HCT116 (cell line): ENCODE measurements at regions not wholly inside any gene's neighbourhood (a gene's known extent, or its start where the extent isn't known, plus 50 kb on each side); places are given as distances from the start of the nearest gene placed in this dataset.

Experiments
- ATAC-seq: fragments of 200-7000 bp; cut with Tn5 transposase; 2 replicates; pipeline ENCODE4 v1.9.1; 2020; ENCODE audit warnings: mild to moderate bottlenecking, moderate library complexity
- BruUV-seq: library from RNA; stranded (reverse); fragments of 400-500 nt; replicated peaks from 2 replicates; lab custom pipeline; 2021; lab: Mats Ljungman, UMichigan
- CTCF ChIA-PET: fragments of 300-600 bp; sonication (Branson Sonifier 250); formaldehyde crosslinking; loops from one replicate; lab custom pipeline; 2021; ENCODE audit warnings: antibody characterized with exemption; lab: Charles Lee
- POLR2A ChIA-PET: fragments of 300-600, 350-600 bp; sonication (Branson Sonifier 250); formaldehyde crosslinking; loops from one replicate; lab custom pipeline; 2021; ENCODE audit warnings: antibody characterized with exemption; lab: Charles Lee
- RAD21 ChIA-PET, 2 experiments: fragments of 300-600 bp; sonication (Branson Sonifier 250); formaldehyde crosslinking; loops; one replicate each; lab custom pipeline; 2023; ENCODE audit warnings: low total read pairs in 2 of 2; ENCODE audit not compliant: uncharacterized antibody in 2 of 2, unreplicated experiment in 2 of 2, low non-redundant PET in 1 of 2; lab: Charles Lee
- DNase-seq: peaks from one replicate; pipeline ENCODE4 v3.0.0-alpha.2; 2010; ENCODE audit warnings: low read depth, low spot score
- H2AFZ ChIP-seq: fragments of 200-600 bp; shearing (Covaris generic), sonication (generic); 2 replicates; pipeline ENCODE4 v1.6.1; 2017; ENCODE audit warnings: low read depth, mixed run types, mixed read lengths, antibody characterized with exemption, low read length; ENCODE audit not compliant: poor library complexity, severe bottlenecking
- H3K27ac ChIP-seq: 2 replicates; pipeline ENCODE4 v1.5.1; 2012; ENCODE audit warnings: low read depth, low read length
- H3K27me3 ChIP-seq: fragments of 200-600 bp; sonication (generic); 2 replicates; pipeline ENCODE4 v1.6.1; 2016; ENCODE audit warnings: mixed run types, low read length, mixed read lengths; ENCODE audit not compliant: insufficient read depth
- H3K36me3 ChIP-seq, 2 experiments: fragments of 200-500 bp in 1 of 2; fragments of 200-600 bp in 1 of 2; sonication (Bioruptor generic) in 1 of 2; sonication (generic) in 1 of 2; 2 replicates each; pipeline versions ENCODE4 v1.5.1 to v1.6.1; 2014 to 2016; ENCODE audit warnings: low read length in 2 of 2, inconsistent platforms in 1 of 2, mixed read lengths in 1 of 2, mixed run types in 1 of 2; ENCODE audit not compliant: insufficient read depth in 2 of 2, control insufficient read depth in 1 of 2
- H3K4me1 ChIP-seq, 2 experiments: fragments of 200-600 bp in 1 of 2; sonication (generic) in 1 of 2; 2 replicates each; pipeline versions ENCODE4 v1.5.1 to v1.6.1; 2012 to 2017; ENCODE audit warnings: low read length in 2 of 2, inconsistent platforms in 1 of 2, mild to moderate bottlenecking in 1 of 2, mixed read lengths in 1 of 2, mixed run types in 1 of 2, moderate library complexity in 1 of 2; ENCODE audit not compliant: insufficient read depth in 2 of 2, control insufficient read depth in 1 of 2
- H3K4me2 ChIP-seq: fragments of 200-600 bp; sonication (generic); 2 replicates; pipeline ENCODE4 v1.6.1; 2017; ENCODE audit warnings: mixed run types, low read length, mixed read lengths
- H3K4me3 ChIP-seq, 2 experiments: fragments of 200-600 bp in 1 of 2; sonication (generic) in 1 of 2; replicated peaks in 1 of 2; 2 replicates each; pipeline ENCODE4 v1.5.1; 2011 to 2016; ENCODE audit warnings: low read length in 2 of 2, control low read depth in 1 of 2, low read depth in 1 of 2, mild to moderate bottlenecking in 1 of 2, mixed read lengths in 1 of 2, mixed run types in 1 of 2
- H3K79me2 ChIP-seq: fragments of 200-600 bp; sonication (generic); 2 replicates; pipeline ENCODE4 v1.6.1; 2017; ENCODE audit warnings: mild to moderate bottlenecking, mixed run types, low read length, moderate library complexity, mixed read lengths; ENCODE audit not compliant: insufficient read depth
- H3K9ac ChIP-seq: fragments of 200-600 bp; sonication (generic); 2 replicates; pipeline ENCODE4 v1.6.1; 2016; ENCODE audit warnings: low read length, mixed read lengths
- H3K9me2 ChIP-seq: fragments of 200-600 bp; sonication (generic), shearing (Covaris generic); 2 replicates; pipeline ENCODE4 v1.6.1; 2017; ENCODE audit warnings: mixed run types, mild to moderate bottlenecking, moderate library complexity; ENCODE audit not compliant: insufficient read depth
- H3K9me3 ChIP-seq, 2 experiments: fragments of 200-500 bp in 1 of 2; fragments of 200-600 bp in 1 of 2; sonication (Bioruptor generic) in 1 of 2; sonication (generic) in 1 of 2; 2 replicates each; pipeline ENCODE4 v1.6.1; 2014 to 2017; ENCODE audit warnings: low read length in 2 of 2, mixed read lengths in 2 of 2, inconsistent platforms in 1 of 2, low read depth in 1 of 2, mild to moderate bottlenecking in 1 of 2, mixed run types in 1 of 2, moderate library complexity in 1 of 2; ENCODE audit not compliant: control insufficient read depth in 1 of 2, insufficient read depth in 1 of 2
- H4K20me1 ChIP-seq: fragments of 200-600 bp; sonication (generic), shearing (Covaris generic); 2 replicates; pipeline ENCODE4 v1.6.1; 2017; ENCODE audit warnings: mixed run types, mild to moderate bottlenecking, moderate library complexity; ENCODE audit not compliant: insufficient read depth
- CBX3 ChIP-seq: IDR thresholded peaks from 2 replicates; pipeline ENCODE4 v1.6.1; 2012; ENCODE audit warnings: low read depth
- EZH2 ChIP-seq: fragments of 200-600 bp; sonication (generic); IDR thresholded peaks from 2 replicates; pipeline ENCODE4 v1.6.1; 2017; ENCODE audit warnings: antibody characterized with exemption, mixed run types
- EZH2phosphoT487 ChIP-seq: fragments of 200-600 bp; IDR thresholded peaks from 2 replicates; pipeline ENCODE4 v1.6.1; 2018; ENCODE audit warnings: antibody characterized with exemption, borderline replicate concordance
- FOSL1 ChIP-seq: IDR thresholded peaks from 2 replicates; pipeline ENCODE4 v1.6.1; 2012; ENCODE audit warnings: low read depth
- POLR2AphosphoS5 ChIP-seq: IDR thresholded peaks from 2 replicates; pipeline ENCODE4 v1.6.1; 2011; ENCODE audit warnings: mild to moderate bottlenecking, low read depth, low read length, moderate library complexity
- RAD21 ChIP-seq: IDR thresholded peaks from 2 replicates; pipeline ENCODE4 v1.6.1; 2012; ENCODE audit warnings: low read depth, mild to moderate bottlenecking
- SIN3A ChIP-seq: IDR thresholded peaks from 2 replicates; pipeline ENCODE4 v1.6.1; 2012; ENCODE audit warnings: low read depth
- SRF ChIP-seq: IDR thresholded peaks from 2 replicates; pipeline ENCODE4 v1.6.1; 2012; ENCODE audit warnings: low read depth
- YY1 ChIP-seq: IDR thresholded peaks from 2 replicates; pipeline ENCODE4 v1.6.1; 2011; ENCODE audit warnings: low read length, low read depth, moderate library complexity, mild to moderate bottlenecking; ENCODE audit not compliant: insufficient replicate concordance; ENCODE audit errors: extremely low read depth
- ZFX ChIP-seq: fragments of 450-650 bp; IDR thresholded peaks from 2 replicates; pipeline ENCODE4 v1.6.1; 2017
- intact Hi-C: fragments of 100-400 bp; cut with micrococcal nuclease; formaldehyde crosslinking; loops from 2 replicates; pipeline ENCODE4 v1.10.0; 2022
- TF ChIP-seq, protein P1 (sequence below): IDR thresholded peaks from 2 replicates; pipeline ENCODE4 v1.6.1; 2012
- TF ChIP-seq, protein P2 (sequence below): IDR thresholded peaks from 2 replicates; pipeline ENCODE4 v1.6.1; 2012
- TF ChIP-seq, protein P3 (sequence below): IDR thresholded peaks from 2 replicates; pipeline ENCODE4 v1.6.1; 2012; ENCODE audit warnings: low read depth
- TF ChIP-seq, protein P4 (sequence below): IDR thresholded peaks from 2 replicates; pipeline ENCODE4 v1.6.1; 2011; ENCODE audit warnings: mild to moderate bottlenecking, low read length, moderate library complexity; ENCODE audit not compliant: insufficient replicate concordance; ENCODE audit errors: extremely low read depth

DNA sequence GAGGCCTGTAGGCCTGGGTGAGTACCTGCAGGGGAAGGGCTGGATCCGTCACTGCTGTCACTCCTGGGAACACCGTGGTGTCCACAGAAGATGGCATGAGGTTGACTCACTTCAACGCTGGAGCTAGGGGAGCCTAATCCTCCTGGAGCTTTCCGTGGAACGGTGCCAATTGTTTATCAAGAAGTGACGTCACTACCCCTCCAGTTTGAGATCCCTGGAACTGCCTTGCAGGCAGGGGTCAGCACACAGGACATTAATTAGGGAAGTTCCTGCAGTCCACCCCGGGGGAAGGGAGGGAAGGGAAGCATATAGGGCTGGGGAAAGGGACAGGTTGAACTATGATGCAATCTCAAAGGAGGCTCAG is 408.6 kb downstream of the GALR1 start:
- no peak for TF ChIP-seq YY1
- no peak for TF ChIP-seq SRF
- no peak for TF ChIP-seq ZFX
- TF ChIP-seq POLR2AphosphoS5 = no peak
- TF ChIP-seq, protein P1, sequence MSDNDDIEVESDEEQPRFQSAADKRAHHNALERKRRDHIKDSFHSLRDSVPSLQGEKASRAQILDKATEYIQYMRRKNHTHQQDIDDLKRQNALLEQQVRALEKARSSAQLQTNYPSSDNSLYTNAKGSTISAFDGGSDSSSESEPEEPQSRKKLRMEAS = no peak
- no peak for TF ChIP-seq FOSL1
- no peak for TF ChIP-seq SIN3A
- TF ChIP-seq, protein P2, sequence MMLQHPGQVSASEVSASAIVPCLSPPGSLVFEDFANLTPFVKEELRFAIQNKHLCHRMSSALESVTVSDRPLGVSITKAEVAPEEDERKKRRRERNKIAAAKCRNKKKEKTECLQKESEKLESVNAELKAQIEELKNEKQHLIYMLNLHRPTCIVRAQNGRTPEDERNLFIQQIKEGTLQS = no peak
- no peak for TF ChIP-seq RAD21
- BruUV-seq = no TSS peak
- intact Hi-C loops = no loop called here
- Histone ChIP-seq H3K9me3 (peaks cover 0 to 12% of the 10 kb centered on the region in 2 experiments; a peak in 2 of 4 replicates), H3K4me1 (no peaks in the 10 kb centered on the region), H3K9ac (no peak overlapping the region), H3K9me2 (no peaks in the 10 kb centered on the region), H3K27ac (no peak overlapping the region), H3K79me2 (no peaks in the 10 kb centered on the region), H3K4me3 (no peak overlapping the region), H3K27me3 (no peaks in the 10 kb centered on the region), H3K36me3 (no peaks in the 10 kb centered on the region), H3K4me2 (no peak overlapping the region), H2AFZ (no peak overlapping the region), H4K20me1 (no peaks in the 10 kb centered on the region)
- POLR2A ChIA-PET = no interaction called here
- RAD21 ChIA-PET = no interaction called here
- CTCF ChIA-PET = no interaction called here
- ATAC-seq = no peak
- DNase-seq = no peak

DNA sequence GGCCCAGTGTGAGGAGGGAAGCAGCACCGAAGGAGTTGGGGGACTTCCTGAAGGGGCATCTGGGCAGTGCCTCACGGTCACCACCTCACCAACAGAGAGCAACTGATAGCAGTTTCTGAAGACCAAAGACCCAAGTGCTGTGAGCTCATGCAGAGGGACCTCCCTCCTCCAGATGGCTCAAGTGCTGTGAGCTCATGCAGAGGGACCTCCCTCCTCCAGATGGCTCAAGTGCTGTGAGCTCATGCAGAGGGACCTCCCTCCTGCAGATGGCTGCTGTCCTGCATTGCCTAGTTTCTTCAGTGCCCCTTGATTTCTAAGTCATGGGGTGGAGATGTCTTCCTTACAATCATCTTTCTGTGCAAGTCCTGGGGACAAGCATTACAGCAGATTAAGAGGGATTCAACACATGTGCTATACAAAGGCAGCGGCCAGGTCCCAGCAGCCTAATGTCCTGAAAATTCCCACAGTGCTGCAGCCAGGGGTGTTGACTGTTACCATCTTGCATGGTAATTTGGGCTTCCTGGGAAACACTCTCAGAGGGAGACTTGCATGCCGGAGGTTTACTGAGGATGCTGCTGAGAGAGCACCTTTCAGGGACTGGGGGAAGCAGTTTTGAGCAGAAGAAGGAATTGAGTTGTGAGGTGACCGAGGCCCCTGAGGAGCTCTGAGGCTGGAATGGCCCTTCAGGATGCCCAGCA is 409.3 kb downstream of the GALR1 start:
- ChIA-PET POLR2A (no interaction called here), CTCF (no interaction called here), RAD21 (no interaction called here)
- Histone ChIP-seq H3K4me2 (no peak overlapping the region), H4K20me1 (no peaks in the 10 kb centered on the region), H3K9me3 (peaks cover 0 to 17% of the 10 kb centered on the region in 2 experiments; a peak in 2 of 4 replicates), H3K9me2 (no peaks in the 10 kb centered on the region), H3K36me3 (no peaks in the 10 kb centered on the region), H3K9ac (no peak overlapping the region), H2AFZ (no peak overlapping the region), H3K27me3 (no peaks in the 10 kb centered on the region), H3K79me2 (no peaks in the 10 kb centered on the region), H3K27ac (no peak overlapping the region), H3K4me1 (no peaks in the 10 kb centered on the region), H3K4me3 (no peak overlapping the region)
- DNase-seq = no peak
- BruUV-seq = no TSS peak
- intact Hi-C loops = no loop called here
- no peak for ATAC-seq
- no peak for TF ChIP-seq EZH2phosphoT487
- TF ChIP-seq, protein P3, sequence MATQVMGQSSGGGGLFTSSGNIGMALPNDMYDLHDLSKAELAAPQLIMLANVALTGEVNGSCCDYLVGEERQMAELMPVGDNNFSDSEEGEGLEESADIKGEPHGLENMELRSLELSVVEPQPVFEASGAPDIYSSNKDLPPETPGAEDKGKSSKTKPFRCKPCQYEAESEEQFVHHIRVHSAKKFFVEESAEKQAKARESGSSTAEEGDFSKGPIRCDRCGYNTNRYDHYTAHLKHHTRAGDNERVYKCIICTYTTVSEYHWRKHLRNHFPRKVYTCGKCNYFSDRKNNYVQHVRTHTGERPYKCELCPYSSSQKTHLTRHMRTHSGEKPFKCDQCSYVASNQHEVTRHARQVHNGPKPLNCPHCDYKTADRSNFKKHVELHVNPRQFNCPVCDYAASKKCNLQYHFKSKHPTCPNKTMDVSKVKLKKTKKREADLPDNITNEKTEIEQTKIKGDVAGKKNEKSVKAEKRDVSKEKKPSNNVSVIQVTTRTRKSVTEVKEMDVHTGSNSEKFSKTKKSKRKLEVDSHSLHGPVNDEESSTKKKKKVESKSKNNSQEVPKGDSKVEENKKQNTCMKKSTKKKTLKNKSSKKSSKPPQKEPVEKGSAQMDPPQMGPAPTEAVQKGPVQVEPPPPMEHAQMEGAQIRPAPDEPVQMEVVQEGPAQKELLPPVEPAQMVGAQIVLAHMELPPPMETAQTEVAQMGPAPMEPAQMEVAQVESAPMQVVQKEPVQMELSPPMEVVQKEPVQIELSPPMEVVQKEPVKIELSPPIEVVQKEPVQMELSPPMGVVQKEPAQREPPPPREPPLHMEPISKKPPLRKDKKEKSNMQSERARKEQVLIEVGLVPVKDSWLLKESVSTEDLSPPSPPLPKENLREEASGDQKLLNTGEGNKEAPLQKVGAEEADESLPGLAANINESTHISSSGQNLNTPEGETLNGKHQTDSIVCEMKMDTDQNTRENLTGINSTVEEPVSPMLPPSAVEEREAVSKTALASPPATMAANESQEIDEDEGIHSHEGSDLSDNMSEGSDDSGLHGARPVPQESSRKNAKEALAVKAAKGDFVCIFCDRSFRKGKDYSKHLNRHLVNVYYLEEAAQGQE = no peak
- TF ChIP-seq, protein P4, sequence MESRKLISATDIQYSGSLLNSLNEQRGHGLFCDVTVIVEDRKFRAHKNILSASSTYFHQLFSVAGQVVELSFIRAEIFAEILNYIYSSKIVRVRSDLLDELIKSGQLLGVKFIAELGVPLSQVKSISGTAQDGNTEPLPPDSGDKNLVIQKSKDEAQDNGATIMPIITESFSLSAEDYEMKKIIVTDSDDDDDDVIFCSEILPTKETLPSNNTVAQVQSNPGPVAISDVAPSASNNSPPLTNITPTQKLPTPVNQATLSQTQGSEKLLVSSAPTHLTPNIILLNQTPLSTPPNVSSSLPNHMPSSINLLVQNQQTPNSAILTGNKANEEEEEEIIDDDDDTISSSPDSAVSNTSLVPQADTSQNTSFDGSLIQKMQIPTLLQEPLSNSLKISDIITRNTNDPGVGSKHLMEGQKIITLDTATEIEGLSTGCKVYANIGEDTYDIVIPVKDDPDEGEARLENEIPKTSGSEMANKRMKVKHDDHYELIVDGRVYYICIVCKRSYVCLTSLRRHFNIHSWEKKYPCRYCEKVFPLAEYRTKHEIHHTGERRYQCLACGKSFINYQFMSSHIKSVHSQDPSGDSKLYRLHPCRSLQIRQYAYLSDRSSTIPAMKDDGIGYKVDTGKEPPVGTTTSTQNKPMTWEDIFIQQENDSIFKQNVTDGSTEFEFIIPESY = no peak
- no peak for TF ChIP-seq SRF
- TF ChIP-seq CBX3 = no peak
- TF ChIP-seq, protein P1 = no peak
- TF ChIP-seq FOSL1 = no peak
- TF ChIP-seq EZH2 = no peak
